Psoas muscle (tissue), 7 donors: ENCODE measurements at regions not wholly inside any gene's neighbourhood (a gene's known extent, or its start where the extent isn't known, plus 50 kb on each side); places are given as distances from the start of the nearest gene placed in this dataset.

Source experiments
- ATAC-seq, 4 donors: fragments of 200-7000 bp; cut with Tn5 transposase; one replicate each; pipeline ENCODE4 v1.9.1; 2020; ENCODE audit warnings: moderate library complexity in 3 of 4, mild to moderate bottlenecking in 2 of 4
- DNase-seq, 2 donors: peaks; one replicate each; pipeline ENCODE4 v3.0.0-alpha.2; 2020
- H3K27ac ChIP-seq: fragments of 200-600 bp; one replicate; pipeline ENCODE4 v1.8.0; 2022
- H3K27me3 ChIP-seq, 3 donors: fragments of 200-600 bp in 1 of 3; one replicate each; pipeline versions ENCODE4 v1.6.1 to v1.8.0; 2013 to 2022; ENCODE audit warnings: low read length in 2 of 3, mild to moderate bottlenecking in 2 of 3, moderate library complexity in 1 of 3; ENCODE audit not compliant: insufficient read depth in 3 of 3
- H3K36me3 ChIP-seq, 2 donors: fragments of 200-600 bp in 1 of 2; one replicate each; pipeline versions ENCODE4 v1.6.1 to v1.8.0; 2013 to 2022; ENCODE audit warnings: low read depth in 1 of 2, mild to moderate bottlenecking in 1 of 2, moderate library complexity in 1 of 2; ENCODE audit not compliant: insufficient read depth in 1 of 2
- H3K4me1 ChIP-seq: fragments of 200-600 bp; one replicate; pipeline ENCODE4 v1.8.0; 2022
- H3K4me3 ChIP-seq: fragments of 200-600 bp; one replicate; pipeline ENCODE4 v1.8.0; 2022; ENCODE audit warnings: mild to moderate bottlenecking
- H3K9me3 ChIP-seq: fragments of 200-600 bp; one replicate; pipeline ENCODE4 v1.8.0; 2022
- CTCF ChIP-seq: fragments of 200-600 bp; IDR thresholded peaks from one replicate; pipeline ENCODE4 v1.8.0; 2022; ENCODE audit warnings: antibody characterized with exemption
- WGBS, 3 donors: extraction: QIAGEN DNeasy Blood & Tissue Kit; methylation state at CpG; one replicate each; pipeline versions ENCODE4 v1.1.6 to v1.1.7; 2013; 5-methylcytosine and 5-hydroxymethylcytosine counted together
- intact Hi-C, 2 donors: fragments of 100-400 bp; cut with DNase I; formaldehyde crosslinking; loops; one replicate each; pipeline versions ENCODE4 v1.11.0 to v1.14.2; 2022
- donor health status: healthy with polysubstance abuse.
- donor health status: DM: no; HTN: no; CAD: no; lungs with moderate emphysema.
- donor health status: Bipolar disorder and iron deficiency.
- donor health status: healthy.
- donor health status: DM: yes; HTN: yes; CAD: no.
- donor health status: DM: no; HTN: no; CAD: no.
- donor health status: DM: yes; HTN: yes; CAD: no.

DNA sequence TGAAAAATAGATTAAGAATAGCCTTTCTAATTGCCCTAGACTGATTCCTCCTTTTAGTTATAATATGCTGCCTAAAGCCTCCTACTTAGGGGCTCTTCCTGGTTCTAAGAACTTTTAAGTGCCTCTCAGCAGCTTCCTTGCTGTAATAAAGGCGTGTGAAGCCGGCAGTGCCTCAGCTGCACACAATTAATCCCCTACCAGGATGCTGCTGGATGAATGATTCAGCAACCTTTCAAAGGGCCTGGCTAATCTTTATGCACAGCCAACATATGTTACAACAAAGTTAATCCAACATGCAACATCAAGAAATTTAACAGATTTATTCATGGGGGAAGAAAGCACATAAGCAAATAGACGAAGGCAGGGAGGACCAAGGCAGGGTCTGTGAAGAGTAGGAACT lies 145.2 kb downstream of the PMP22 start:
- H3K4me3 ChIP-seq = no peak overlapping the region
- peaks cover 4% of the 10 kb centered on the region for H3K9me3 ChIP-seq
- WGBS, 3 donors = 52 to 62% (median 57%) methylated on average over 3 of the region's 3 CpGs
- intact Hi-C loops = no loop called here
- H3K27ac ChIP-seq = no peak overlapping the region
- H3K4me1 ChIP-seq = no peaks in the 10 kb centered on the region
- no peak for TF ChIP-seq CTCF
- ATAC-seq (no peak), DNase-seq (no peak)
- H3K36me3 ChIP-seq = no peaks in the 10 kb centered on the region
- peaks cover 0 to 4% (median 2%) of the 10 kb centered on the region in 3 donors for H3K27me3 ChIP-seq

DNA sequence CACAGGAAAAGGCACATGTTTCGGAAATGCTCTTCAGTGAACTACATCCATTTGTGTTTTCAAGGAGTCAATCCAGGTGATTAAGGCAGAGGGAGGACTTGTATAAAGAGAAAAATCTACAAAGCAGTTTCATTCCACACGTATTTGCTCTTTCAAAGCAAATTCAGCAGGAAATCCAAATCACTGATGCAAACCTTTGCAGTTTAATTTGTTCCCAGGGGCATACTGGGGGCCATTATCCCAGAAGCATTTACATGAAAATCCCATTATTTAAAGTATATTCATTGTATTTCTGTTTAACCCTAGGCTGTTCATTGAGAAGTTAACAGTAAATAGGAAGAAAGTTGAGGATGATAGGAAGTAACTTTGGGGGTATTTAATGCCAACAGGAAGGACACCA lies 147.9 kb downstream of the PMP22 start:
- H3K4me1 ChIP-seq = peaks cover 6% of the 10 kb centered on the region
- ATAC-seq = no peak
- no peak for DNase-seq
- no peak overlapping the region for H3K27ac ChIP-seq
- WGBS, 3 donors = 66 to 69% (median 67%) methylated on average over 2 of the region's 2 CpGs
- H3K4me3 ChIP-seq = no peak overlapping the region
- peaks cover 0 to 4% (median 0%) of the 10 kb centered on the region in 3 donors for H3K27me3 ChIP-seq
- no peaks in the 10 kb centered on the region for H3K36me3 ChIP-seq
- H3K9me3 ChIP-seq = peaks cover 4% of the 10 kb centered on the region
- intact Hi-C loops = no loop called here
- TF ChIP-seq CTCF = no peak

- 12 to 19% (median 16%) methylated on average over 13 of the region's 13 CpGs for WGBS, 3 donors
- ATAC-seq (peak in 1 of 4 donors; percentile 52), DNase-seq (no peak)
- Histone ChIP-seq H3K27ac (no peak overlapping the region), H3K4me1 (peaks cover 6% of the 10 kb centered on the region), H3K4me3 (no peak overlapping the region), H3K9me3 (peaks cover 4% of the 10 kb centered on the region), H3K27me3 (no peaks in the 10 kb centered on the region), H3K36me3 (no peaks in the 10 kb centered on the region)
- intact Hi-C loops = no loop called here
- no peak for TF ChIP-seq CTCF
Observed at GRCh38 chr17:15112846-15113617, 152.1 kb downstream of the PMP22 start.

DNA sequence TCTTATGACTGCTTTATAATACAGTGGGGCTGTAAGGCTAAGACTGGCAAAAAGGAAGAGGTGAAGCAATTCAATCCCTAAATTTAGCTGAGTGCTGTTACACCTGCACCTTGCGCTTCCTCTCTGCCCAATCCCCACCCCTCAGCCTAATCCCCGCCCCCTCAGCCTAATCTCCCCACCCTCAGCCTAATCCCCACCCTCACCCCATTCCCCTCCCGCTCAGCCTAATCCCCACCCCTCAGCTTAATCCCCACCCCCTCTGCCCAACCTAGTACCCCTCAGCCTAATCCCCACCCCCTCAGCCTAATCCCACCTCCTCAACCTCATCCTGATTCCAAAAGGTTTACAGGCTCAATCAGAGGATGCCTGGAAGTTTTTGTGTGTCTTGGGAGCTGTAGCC lies 155.5 kb downstream of the PMP22 start:
- ATAC-seq = no peak
- intact Hi-C loops = no loop called here
- no peak overlapping the region for H3K27ac ChIP-seq
- DNase-seq = no peak
- H3K4me3 ChIP-seq = no peak overlapping the region
- 60 to 81% (median 73%) methylated on average over 3 of the region's 3 CpGs for WGBS, 3 donors
- TF ChIP-seq CTCF = no peak
- H3K9me3 ChIP-seq = no peaks in the 10 kb centered on the region
- no peaks in the 10 kb centered on the region for H3K36me3 ChIP-seq
- peaks cover 6% of the 10 kb centered on the region for H3K4me1 ChIP-seq
- H3K27me3 ChIP-seq = no peaks in the 10 kb centered on the region

GRCh38 chr17:15108992-15109391 lies 156.1 kb downstream of the PMP22 start:
- no peaks in the 10 kb centered on the region for H3K27me3 ChIP-seq
- ATAC-seq = no peak
- H3K36me3 ChIP-seq = no peaks in the 10 kb centered on the region
- no peak overlapping the region for H3K27ac ChIP-seq
- H3K4me3 ChIP-seq = no peak overlapping the region
- intact Hi-C loops = no loop called here
- no peak for TF ChIP-seq CTCF
- H3K9me3 ChIP-seq = no peaks in the 10 kb centered on the region
- WGBS, 3 donors = 54 to 61% (median 56%) methylated on average over 3 of the region's 3 CpGs
- H3K4me1 ChIP-seq = peaks cover 6% of the 10 kb centered on the region
- DNase-seq = no peak
